Stomach (tissue), 4 donors: ENCODE measurements at regions not wholly inside any gene's neighbourhood (a gene's known extent, or its start where the extent isn't known, plus 50 kb on each side); places are given as distances from the start of the nearest gene placed in this dataset.

Experiments
- CTCF ChIP-seq, 7 experiments: fragments of 450-650 bp in 4 of 7; fragments of 200-600 bp in 3 of 7; sonication (generic) in 3 of 7; IDR thresholded peaks; one replicate each; pipeline ENCODE4 v1.5.1; 2016 to 2019; ENCODE audit warnings: antibody characterized with exemption in 7 of 7, control low read depth in 2 of 7, mild to moderate bottlenecking in 1 of 7
- EP300 ChIP-seq: sonication (generic); formaldehyde crosslinking; IDR thresholded peaks from one replicate; pipeline ENCODE4 v1.6.1; 2017; ENCODE audit warnings: antibody characterized with exemption
- POLR2A ChIP-seq, 4 donors: fragments of 450-650 bp; IDR thresholded peaks; one replicate each; pipeline ENCODE4 v1.6.1; 2016; ENCODE audit warnings: antibody characterized with exemption in 4 of 4, control low read depth in 2 of 4, mild to moderate bottlenecking in 1 of 4, moderate library complexity in 1 of 4
- POLR2AphosphoS5 ChIP-seq, 3 donors: sonication (generic); formaldehyde crosslinking; IDR thresholded peaks; one replicate each; pipeline ENCODE4 v1.6.1; 2016; ENCODE audit warnings: antibody characterized with exemption in 3 of 3

DNA sequence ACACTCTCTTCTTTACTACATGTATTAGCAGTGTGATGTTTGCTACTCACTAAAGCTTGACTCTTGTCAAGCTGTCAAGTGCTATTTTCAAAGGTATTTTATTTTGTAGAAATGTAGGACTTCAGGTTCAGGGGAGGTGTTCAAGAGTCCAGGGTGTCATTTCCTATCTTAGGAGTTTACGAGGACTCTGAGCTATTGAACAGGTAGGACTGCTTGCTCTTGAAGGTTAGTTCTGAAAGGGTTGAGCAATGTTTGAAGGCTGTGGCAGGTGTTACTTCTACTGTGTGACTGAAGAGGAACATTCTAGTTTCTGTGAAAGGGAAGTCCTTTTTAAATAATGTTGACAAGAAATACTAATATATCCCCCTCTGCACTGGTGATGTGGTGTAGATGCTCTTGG, 1151.2 kb downstream of the PDHA2 start:
- TF ChIP-seq POLR2AphosphoS5 (IDR thresholded peaks at IDR 0.05): no peak
- TF ChIP-seq CTCF (IDR thresholded peaks at IDR 0.05): no peak
- TF ChIP-seq POLR2A (IDR thresholded peaks at IDR 0.05): no peak
- TF ChIP-seq EP300: no peak
